ENCODE measurements at regions not wholly inside any gene's neighbourhood (a gene's known extent, or its start where the extent isn't known, plus 50 kb on each side); places are given as distances from the start of the nearest gene placed in this dataset.

DNA sequence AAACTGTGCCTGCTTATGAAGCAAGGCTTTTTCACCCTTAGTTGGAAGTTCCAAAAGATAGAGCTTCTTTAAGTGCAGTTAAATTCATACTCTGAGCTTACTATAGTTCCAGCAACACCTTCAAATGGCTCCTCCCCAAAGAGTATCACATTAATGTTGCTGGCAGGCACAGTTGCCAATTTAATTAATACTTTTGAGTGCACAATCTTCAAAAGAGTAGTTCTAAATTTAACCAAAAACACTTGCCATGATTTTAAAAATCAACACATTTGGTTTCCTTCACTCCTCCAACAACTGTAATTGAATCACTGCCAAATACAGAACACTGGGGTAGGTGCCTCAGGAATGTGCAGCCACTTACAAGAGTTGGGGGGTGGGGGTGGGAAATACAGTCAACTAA lies 150.6 kb upstream of the UBE2E3 start:
- TF ChIP-seq, protein P1, sequence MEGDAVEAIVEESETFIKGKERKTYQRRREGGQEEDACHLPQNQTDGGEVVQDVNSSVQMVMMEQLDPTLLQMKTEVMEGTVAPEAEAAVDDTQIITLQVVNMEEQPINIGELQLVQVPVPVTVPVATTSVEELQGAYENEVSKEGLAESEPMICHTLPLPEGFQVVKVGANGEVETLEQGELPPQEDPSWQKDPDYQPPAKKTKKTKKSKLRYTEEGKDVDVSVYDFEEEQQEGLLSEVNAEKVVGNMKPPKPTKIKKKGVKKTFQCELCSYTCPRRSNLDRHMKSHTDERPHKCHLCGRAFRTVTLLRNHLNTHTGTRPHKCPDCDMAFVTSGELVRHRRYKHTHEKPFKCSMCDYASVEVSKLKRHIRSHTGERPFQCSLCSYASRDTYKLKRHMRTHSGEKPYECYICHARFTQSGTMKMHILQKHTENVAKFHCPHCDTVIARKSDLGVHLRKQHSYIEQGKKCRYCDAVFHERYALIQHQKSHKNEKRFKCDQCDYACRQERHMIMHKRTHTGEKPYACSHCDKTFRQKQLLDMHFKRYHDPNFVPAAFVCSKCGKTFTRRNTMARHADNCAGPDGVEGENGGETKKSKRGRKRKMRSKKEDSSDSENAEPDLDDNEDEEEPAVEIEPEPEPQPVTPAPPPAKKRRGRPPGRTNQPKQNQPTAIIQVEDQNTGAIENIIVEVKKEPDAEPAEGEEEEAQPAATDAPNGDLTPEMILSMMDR (IDR thresholded peaks at IDR 0.05), result no peak
- TF ChIP-seq POLR2A (IDR thresholded peaks at IDR 0.05), result no peak

All from right lobe of liver (tissue), 4 donors.